Thyroid gland (tissue), 4 donors: ENCODE measurements at regions not wholly inside any gene's neighbourhood (a gene's known extent, or its start where the extent isn't known, plus 50 kb on each side); places are given as distances from the start of the nearest gene placed in this dataset.

Source experiments
- DNase-seq, 2 donors: peaks; one replicate each; pipeline ENCODE4 v3.0.0-alpha.2; 2019
- H3K27ac ChIP-seq, 3 donors: fragments of 200-600 bp; sonication (generic); 1 replicate in 2 of 3; 2 replicates in 1 of 3; pipeline ENCODE4 v1.5.1; 2016 to 2019; ENCODE audit warnings: mild to moderate bottlenecking in 1 of 3, moderate library complexity in 1 of 3
- H3K27me3 ChIP-seq: fragments of 200-600 bp; sonication (generic); one replicate; pipeline ENCODE4 v1.5.1; 2019
- H3K36me3 ChIP-seq, 2 donors: fragments of 200-600 bp; sonication (generic); one replicate each; pipeline ENCODE4 v1.5.1; 2016 to 2019
- H3K4me1 ChIP-seq, 2 donors: fragments of 200-600 bp; sonication (generic); one replicate each; pipeline ENCODE4 v1.5.1; 2017 to 2019
- H3K4me3 ChIP-seq, 3 donors: fragments of 200-600 bp; sonication (generic); replicated peaks in 1 of 3; 1 replicate in 2 of 3; 2 replicates in 1 of 3; pipeline ENCODE4 v1.5.1; 2016; ENCODE audit warnings: mild to moderate bottlenecking in 1 of 3
- H3K9me3 ChIP-seq: fragments of 200-600 bp; sonication (generic); one replicate; pipeline ENCODE4 v1.5.1; 2017
- POLR2A ChIP-seq, 2 donors: fragments of 450-650 bp; IDR thresholded peaks; one replicate each; pipeline ENCODE4 v1.6.1; 2017; ENCODE audit warnings: antibody characterized with exemption in 2 of 2, mild to moderate bottlenecking in 2 of 2, moderate library complexity in 1 of 2
- WGBS, 2 donors: methylation state at CpG; one replicate each; pipeline ENCODE4 v1.1.5; 2017; 5-methylcytosine and 5-hydroxymethylcytosine counted together
- intact Hi-C: fragments of 100-400 bp; cut with DNase I; formaldehyde crosslinking; loops from one replicate; pipeline ENCODE4 v1.15.1; 2023
- TF ChIP-seq, protein P1 (sequence below), 6 experiments: fragments of 200-600 bp in 3 of 6; fragments of 450-650 bp in 3 of 6; sonication (generic) in 3 of 6; IDR thresholded peaks; one replicate each; pipeline ENCODE4 v1.5.1; 2016 to 2019; ENCODE audit warnings: antibody characterized with exemption in 6 of 6, mild to moderate bottlenecking in 2 of 6, inconsistent platforms in 1 of 6, moderate library complexity in 1 of 6

DNA sequence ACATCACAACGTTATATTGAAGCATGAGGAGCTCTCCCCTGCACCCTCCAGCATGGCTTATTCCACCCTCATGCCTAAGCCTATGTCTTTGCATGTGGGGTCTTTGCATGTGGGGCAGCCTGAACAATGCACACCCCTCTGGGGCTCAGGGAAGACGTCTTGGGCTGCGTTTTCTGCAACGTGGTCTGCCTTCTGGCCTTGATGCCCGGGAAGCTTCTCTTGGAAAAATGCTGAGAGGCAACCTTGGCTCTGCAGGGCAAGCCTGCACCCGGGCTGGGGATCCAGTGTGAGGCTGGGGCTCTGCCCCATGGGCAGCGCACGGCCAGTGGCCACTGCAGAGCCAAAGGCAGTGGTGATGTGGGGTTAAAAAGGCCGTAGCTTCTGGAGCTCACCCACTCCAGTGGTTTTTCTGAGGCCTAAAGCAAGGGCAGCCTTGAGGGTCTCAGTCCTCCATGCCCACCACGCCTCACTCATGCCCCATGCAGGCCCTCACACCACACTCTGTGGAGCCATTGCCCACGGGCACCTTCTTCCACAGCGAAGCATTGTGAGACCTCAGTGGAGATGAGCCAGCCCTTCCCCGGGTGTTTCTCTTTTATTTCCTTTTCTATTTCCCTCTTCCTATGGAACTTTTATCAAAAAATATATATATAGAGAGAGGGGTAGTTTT is 112.2 kb downstream of the MRPL36 start:
- 79 to 83% methylated on average over 9 to 13 of the region's 13 CpGs for WGBS, 2 donors
- Histone ChIP-seq H3K36me3 (no peaks in the 10 kb centered on the region), H3K4me1 (no peaks in the 10 kb centered on the region), H3K9me3 (no peaks in the 10 kb centered on the region), H3K27me3 (no peaks in the 10 kb centered on the region), H3K27ac (no peak overlapping the region), H3K4me3 (no peak overlapping the region)
- intact Hi-C loops, result no loop called here
- TF ChIP-seq POLR2A (IDR thresholded peaks at IDR 0.05), result no peak
- TF ChIP-seq, protein P1, sequence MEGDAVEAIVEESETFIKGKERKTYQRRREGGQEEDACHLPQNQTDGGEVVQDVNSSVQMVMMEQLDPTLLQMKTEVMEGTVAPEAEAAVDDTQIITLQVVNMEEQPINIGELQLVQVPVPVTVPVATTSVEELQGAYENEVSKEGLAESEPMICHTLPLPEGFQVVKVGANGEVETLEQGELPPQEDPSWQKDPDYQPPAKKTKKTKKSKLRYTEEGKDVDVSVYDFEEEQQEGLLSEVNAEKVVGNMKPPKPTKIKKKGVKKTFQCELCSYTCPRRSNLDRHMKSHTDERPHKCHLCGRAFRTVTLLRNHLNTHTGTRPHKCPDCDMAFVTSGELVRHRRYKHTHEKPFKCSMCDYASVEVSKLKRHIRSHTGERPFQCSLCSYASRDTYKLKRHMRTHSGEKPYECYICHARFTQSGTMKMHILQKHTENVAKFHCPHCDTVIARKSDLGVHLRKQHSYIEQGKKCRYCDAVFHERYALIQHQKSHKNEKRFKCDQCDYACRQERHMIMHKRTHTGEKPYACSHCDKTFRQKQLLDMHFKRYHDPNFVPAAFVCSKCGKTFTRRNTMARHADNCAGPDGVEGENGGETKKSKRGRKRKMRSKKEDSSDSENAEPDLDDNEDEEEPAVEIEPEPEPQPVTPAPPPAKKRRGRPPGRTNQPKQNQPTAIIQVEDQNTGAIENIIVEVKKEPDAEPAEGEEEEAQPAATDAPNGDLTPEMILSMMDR (IDR thresholded peaks at IDR 0.05), result no peak
- no peak for DNase-seq

DNA sequence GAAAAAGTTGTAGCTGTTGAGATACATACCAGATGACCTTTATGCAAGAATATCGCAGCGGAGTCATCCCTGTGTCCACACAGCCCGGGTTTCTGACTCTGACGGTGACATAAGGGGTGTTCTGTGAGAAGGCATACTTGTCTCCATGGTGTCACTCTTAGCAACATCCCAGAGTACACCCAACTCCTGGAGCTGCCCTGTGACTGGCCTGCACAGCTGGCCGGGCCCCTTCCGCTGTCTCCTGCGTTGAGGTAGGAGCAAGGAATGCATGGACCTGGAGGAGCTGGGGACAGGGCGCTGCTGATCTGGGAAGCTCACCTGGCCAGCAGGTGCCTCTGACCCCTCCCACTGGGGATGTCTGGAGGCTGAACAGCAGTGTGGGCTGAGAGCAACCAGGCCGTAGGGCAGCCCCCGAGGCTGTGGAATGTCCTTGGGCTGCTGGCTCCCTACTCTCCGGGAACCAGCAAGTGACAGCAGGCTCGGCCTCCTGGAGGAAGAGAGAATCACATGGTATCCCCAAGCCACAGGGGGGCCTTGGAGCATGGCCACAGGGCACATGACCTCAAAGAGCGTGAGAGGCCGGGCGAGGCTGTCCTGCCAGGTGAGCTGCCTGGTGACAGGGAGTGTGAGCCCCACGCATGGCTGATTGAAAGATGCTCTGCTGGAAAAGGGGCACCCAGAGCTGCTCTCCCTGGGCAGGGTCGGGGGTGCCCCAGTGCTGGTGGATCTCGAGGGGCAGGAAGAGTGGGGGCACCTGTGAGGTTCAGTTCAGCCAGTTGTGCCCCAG is 113.4 kb downstream of the MRPL36 start:
- H3K4me3 ChIP-seq, result no peak overlapping the region
- intact Hi-C loops, result no loop called here
- H3K36me3 ChIP-seq, result no peaks in the 10 kb centered on the region
- TF ChIP-seq, protein P1 (IDR thresholded peaks at IDR 0.05), result no peak
- TF ChIP-seq POLR2A (IDR thresholded peaks at IDR 0.05), result no peak
- H3K27ac ChIP-seq, result no peak overlapping the region
- WGBS, 2 donors, result 52 to 59% methylated on average over 8 to 16 of the region's 18 CpGs
- no peaks in the 10 kb centered on the region for H3K4me1 ChIP-seq
- no peak for DNase-seq
- no peaks in the 10 kb centered on the region for H3K9me3 ChIP-seq
- no peaks in the 10 kb centered on the region for H3K27me3 ChIP-seq

DNA sequence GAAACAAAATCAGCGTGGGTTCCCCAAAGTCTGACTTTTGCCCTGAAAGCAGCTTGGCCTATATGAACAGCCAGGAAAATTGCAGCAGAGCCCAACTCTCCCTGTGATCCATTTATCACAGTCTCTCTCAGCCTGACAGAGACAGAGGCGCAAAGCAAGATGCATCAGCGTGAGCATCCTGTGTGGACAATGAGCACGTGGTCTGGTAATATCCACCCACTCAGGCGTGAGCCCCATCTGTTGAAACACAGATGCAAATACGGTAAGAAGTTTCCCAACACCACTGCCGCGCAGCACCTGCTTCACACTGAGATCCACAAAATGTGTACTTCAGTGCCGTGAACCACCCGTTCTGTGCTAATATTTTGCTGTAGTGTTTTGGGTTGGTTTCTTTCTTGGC is 114.6 kb downstream of the MRPL36 start:
- no peaks in the 10 kb centered on the region for H3K4me1 ChIP-seq
- no peak overlapping the region for H3K4me3 ChIP-seq
- WGBS, 2 donors, result 72 to 75% methylated on average over 8 to 10 of the region's 10 CpGs
- no peak for TF ChIP-seq POLR2A (IDR thresholded peaks at IDR 0.05)
- TF ChIP-seq, protein P1 (IDR thresholded peaks at IDR 0.05), result no peak
- H3K9me3 ChIP-seq, result no peaks in the 10 kb centered on the region
- H3K36me3 ChIP-seq, result no peaks in the 10 kb centered on the region
- H3K27me3 ChIP-seq, result no peaks in the 10 kb centered on the region
- DNase-seq, result no peak
- H3K27ac ChIP-seq, result no peak overlapping the region
- intact Hi-C loops, result no loop called here

DNA sequence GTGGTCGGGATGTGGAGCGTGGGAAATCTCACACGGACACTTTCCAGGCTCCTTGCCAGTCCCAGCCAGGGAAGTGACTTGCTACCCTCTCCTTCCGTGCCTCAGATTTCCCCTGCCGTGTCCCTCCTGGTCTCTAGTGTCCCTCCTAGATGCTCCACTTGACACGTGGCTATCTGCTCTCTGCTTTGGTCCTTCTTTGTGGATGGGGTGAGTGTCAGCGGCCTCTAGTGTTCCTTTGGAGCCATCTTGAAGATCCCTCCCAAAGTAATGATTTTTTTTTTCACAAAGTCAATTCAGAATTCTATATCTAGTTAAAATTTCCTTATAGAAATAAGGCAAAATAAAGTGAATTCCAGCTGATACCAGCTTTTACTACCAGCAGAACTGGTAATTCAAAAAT is 117.7 kb downstream of the MRPL36 start:
- no peak for TF ChIP-seq POLR2A (IDR thresholded peaks at IDR 0.05)
- TF ChIP-seq, protein P1 (IDR thresholded peaks at IDR 0.05), result no peak
- Histone ChIP-seq H3K27ac (no peak overlapping the region), H3K4me3 (no peak overlapping the region), H3K9me3 (no peaks in the 10 kb centered on the region), H3K4me1 (no peaks in the 10 kb centered on the region), H3K36me3 (no peaks in the 10 kb centered on the region), H3K27me3 (no peaks in the 10 kb centered on the region)
- intact Hi-C loops, result no loop called here
- WGBS, 2 donors, result 62 to 75% methylated on average over 7 of the region's 7 CpGs
- DNase-seq, result no peak

DNA sequence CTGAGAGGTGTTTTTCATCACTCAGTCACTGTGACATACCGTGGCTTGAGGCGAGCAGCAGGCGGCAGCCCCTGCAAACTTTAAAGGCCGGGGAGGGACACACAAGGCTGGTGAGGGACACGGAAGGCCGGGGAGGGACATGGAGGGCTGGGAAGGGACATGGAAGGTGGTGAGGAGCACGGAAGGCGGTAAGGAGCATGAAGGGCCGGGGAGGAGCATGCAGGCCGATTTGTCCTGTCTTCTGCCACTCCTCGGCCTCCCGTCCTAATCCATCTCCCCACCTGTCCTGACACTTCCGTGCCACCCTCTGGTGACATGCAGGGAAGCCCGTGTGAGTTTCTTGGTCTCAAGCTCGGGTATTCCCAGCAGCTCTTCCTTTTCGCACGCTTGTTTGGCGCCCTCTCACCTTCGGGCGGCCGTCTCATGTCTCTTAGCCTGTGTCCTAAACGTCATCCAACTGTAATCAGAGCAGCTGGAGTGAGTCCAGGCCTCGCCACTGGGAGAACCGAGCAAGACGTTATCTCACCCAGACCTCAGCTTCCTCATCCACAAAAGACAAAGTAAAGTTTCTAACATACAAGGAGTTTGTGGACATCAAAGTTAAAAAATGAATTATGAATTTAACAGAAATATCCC is 126.5 kb downstream of the MRPL36 start:
- H3K4me3 ChIP-seq, result no peak overlapping the region
- no peaks in the 10 kb centered on the region for H3K36me3 ChIP-seq
- no peak overlapping the region for H3K27ac ChIP-seq
- intact Hi-C loops, result no loop called here
- DNase-seq, result no peak
- TF ChIP-seq POLR2A (IDR thresholded peaks at IDR 0.05), result no peak
- TF ChIP-seq, protein P1 (IDR thresholded peaks at IDR 0.05), result no peak
- no peaks in the 10 kb centered on the region for H3K9me3 ChIP-seq
- H3K4me1 ChIP-seq, result no peaks in the 10 kb centered on the region
- WGBS, 2 donors, result 43 to 48% methylated on average over 25 of the region's 25 CpGs
- H3K27me3 ChIP-seq, result no peaks in the 10 kb centered on the region
